ENCODE measurements at regions not wholly inside any gene's neighbourhood (a gene's known extent, or its start where the extent isn't known, plus 50 kb on each side); places are given as distances from the start of the nearest gene placed in this dataset.

DNA sequence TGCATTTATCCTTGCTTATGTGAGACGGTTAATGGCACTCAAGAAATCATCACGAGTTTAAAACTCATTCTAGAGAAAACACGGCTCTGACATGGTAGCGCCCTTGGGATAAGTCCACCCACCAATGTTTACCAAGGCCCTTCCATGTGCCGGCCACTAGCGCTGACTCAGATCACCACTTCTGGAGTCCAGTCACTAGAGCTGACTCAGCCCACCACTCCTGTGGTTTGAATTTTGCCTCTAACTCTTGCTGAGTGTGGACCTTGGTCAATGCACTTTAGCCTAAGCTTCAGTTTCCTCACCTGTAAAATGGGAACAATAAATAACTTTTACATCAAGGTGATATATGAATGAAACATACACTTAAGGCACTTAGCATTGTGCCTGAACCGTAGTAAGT is 358.4 kb upstream of the PROK2 start:
- DNase-seq, result no peak

DNA sequence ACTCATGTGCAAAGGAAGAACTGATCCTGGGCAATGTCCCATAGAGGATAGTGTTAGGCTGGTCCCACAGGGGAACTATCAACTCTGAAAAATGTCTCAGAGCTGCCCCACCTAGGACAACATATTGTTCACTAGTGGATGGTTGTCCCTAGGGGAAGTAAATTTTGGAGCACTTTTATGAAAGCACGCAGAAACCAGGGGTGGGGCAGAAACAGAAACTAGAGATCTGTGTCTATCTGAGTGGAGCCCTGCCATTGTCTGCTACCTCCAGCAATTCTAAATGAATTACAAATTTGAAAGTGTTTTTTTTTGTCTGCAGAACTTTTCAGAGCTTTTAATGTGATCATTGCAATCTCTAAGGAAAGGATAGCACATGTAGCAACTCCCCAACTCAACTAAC is 357.1 kb upstream of the PROK2 start:
- DNase-seq, result no peak

DNA sequence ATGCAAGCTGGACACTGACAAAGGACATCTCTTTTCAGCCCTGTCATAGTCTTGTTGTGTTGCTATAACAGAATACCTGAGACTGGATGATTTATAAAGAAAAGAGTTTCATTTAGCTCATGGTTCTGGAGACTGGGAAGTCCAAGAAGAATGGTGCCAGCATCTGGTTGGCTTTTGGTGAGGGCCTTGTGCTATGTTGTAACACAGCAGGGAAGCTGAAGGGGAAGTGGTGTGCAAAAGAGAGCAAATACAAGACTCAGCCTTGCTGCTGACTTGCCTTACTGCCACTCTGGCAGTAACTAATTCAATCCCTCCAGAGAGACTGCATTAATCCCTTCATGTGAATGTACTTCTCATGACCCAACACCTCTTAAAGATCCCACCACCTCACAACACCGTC is 356.3 kb upstream of the PROK2 start:
- no peak for DNase-seq

DNA sequence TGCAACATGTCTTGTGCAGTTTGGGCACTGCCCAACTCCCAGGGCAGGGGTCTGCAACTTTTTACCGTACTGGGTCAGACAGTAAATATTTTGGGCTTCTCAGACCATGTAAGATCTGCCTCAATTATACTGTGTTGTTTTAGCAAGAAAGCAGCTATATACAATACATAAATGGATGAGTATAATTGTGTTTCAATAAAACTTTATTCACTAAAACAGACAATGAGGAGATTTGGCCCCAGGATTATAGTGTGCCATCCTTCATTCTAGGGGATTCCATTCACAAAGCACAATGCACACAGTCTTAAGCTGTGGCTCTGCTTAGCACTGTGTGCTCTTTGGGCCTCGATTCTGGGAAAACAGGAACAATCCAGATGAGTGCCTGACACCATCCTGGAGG is 354.4 kb upstream of the PROK2 start:
- no peak for DNase-seq

DNA sequence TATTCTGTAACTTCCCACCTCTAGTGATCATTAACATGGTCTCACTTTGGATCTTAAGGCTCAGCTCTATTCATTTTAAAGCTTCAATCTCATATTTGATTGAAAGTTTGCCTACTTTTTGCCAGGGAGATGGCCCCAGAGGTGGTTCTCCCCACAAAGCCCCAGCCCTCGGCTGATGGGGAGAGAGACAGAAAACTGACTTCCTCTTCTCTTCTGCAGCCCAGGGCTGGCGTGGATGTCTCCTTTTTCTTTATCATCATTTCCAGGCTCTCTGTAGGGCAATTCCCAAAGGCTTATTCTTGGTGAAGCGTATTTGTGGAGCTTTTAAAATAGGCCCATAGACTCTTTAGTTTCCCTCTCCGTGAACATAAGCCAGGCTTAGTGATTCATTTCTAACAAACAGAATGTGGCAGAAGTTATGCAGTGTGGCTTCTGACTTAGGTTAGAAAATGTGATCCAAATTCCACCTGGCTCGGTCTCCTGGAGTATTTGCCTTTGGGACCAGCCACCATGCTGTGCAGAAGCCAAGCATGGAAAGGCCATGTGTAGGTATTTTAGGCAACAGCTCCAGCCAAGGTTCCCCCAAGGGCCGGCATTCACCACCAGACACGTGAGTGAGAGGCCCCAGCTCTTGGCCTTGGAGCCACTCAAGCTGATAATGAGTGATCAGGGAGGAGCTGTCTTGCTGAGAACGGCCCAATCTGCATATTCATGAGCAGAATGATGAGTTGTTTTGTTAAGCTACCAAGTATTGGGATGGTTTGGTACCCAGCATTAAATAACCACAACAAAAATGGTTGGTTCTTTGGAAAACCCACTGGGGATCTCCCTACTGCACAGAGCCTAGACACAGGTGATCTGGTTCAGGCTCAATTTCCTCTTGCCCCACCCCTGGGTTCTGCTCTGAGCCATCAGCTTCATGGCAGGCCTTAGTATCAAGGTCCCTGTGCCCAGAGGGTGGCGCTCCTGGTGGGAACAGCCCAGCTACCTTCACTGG is 353.2 kb upstream of the PROK2 start:
- peak; percentile 10 for DNase-seq

DNA sequence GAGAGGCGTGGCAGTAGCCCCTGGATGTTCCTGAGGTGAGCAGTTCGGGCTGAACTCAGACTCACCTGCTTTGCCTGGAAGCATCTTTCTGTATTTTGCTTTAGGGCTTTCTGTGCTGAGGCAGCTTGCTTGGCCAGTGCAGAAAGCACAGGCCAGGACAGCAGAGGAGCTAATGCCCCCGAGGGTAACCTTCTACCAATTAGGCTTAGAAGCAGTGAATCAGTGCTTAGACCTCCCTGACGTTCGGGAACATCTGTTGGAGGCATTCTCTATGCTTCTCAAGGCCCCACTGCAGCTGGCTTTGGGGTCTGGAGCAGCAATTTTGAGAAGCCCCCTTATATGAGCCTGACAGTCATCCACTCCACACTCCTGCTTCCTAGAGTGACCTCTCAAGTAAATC is 350.7 kb upstream of the PROK2 start:
- no peak for DNase-seq

DNA sequence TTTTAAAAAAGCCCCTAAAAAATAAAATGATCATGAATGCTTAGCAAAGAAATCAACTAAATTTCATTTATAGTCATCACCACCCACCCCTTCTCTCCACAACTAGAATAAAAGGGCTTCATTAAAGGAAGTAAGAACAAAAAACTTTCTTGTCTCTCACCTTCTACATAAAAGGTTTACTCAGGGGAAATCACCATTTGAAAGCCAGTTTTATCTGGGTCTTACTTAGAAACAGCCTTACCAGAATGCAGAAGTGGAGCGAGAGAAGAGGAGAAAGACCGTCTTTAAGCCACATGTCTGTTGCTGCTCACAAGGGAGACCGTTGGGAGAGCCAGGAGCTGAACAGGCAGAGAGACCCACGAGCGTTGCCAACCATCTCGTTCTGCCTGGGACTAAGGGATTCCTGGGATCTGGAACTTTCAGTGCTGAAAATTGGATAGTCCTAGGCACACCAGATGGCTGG is 350.1 kb upstream of the PROK2 start:
- no peak for DNase-seq

DNA sequence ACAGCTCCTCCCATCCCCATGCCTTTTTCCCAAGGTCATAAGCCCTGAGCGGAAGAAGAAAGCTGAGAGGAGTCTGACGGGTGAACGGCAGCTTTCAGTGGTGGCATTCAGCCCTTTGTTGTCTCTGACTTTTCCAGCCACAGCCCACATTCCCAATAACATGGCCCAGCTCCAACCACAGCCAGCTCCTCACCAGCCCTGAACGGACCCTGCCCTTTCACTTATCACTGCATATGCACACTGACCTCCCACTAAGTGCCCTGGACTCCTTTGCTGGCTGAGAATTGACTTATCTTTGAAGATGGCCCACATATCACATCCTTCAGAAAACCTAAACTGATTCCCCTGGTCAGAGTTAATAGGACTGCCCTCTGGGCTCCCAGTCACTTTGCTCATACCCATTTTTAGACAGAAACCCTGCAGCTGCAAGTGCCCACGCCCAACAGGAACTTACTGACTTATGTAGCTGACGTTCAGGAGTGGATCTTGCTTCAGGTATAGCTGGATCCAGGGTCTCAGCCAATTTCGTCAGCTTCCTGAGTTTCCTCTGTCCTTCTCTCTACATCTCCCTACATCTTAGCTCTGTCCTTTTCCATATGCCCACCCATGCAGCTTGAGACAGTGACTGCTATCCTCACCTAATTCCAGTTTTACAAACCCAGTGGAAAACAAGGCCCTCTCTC is 348.5 kb upstream of the PROK2 start:
- DNase-seq, result no peak

DNA sequence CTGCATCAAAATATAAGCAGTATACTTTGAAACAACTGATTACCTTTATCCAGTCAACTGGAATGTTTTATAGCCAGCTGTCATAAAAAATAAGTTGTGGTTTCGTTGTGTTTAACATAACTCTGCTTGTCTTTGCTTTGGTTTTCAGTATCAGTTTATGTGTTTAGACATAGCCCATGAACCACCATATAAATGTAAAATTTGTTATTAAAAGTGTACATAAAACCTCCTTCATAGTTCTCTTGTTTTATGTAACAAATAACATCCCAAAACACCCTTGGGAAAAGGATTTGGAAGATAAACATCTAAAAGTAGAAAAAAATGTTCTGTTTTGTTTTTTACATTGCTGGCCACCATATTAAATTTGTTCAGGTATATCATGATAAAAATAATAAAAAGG is 347.0 kb upstream of the PROK2 start:
- no peak for DNase-seq

DNA sequence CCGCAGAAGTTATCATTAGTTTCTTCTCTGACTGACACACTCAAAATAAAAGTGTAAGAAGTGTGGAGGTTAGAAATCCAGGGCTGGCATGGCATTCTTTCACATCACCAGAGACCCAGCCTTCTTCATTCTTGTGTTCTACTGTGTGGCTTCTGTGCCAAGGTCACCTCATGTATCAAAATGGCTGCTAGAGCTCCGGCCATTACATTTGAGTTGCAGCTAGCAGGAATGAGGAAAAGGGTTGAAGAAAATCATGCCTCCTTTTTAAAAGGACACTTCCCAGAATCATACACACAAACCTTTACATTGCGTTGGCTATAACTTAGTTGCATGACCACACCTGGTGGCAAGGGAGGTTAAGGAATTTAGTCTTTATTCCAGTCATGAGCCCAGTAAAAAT is 345.6 kb upstream of the PROK2 start:
- DNase-seq, result no peak

DNA sequence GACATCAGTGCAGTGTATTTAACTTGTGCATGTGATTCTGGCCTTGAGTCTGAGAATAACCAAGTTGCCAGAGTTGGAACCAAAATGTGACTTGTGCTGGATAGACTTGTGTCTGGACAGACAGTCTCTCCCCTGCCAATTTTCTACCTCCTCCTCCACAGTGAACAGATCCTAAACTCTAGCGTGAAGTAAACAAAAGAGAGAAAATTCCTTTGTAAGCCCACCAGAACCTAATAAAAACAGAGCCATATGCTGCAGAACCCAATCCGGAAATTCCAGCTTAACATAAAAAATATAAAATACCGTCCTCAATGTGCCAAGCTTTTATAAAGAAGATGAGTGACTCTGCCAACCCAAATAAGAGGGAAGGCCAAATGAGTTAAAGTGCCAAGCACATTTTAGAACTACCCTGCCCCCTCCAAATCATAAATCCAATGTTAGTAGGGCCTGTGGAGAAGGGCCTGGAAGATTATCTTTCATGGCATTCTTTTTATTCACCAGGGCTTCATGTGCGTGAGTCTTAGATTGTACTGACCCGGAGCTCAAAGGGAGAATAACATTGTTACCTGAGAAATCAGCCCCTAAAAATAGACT is 344.6 kb upstream of the PROK2 start:
- no peak for DNase-seq

DNA sequence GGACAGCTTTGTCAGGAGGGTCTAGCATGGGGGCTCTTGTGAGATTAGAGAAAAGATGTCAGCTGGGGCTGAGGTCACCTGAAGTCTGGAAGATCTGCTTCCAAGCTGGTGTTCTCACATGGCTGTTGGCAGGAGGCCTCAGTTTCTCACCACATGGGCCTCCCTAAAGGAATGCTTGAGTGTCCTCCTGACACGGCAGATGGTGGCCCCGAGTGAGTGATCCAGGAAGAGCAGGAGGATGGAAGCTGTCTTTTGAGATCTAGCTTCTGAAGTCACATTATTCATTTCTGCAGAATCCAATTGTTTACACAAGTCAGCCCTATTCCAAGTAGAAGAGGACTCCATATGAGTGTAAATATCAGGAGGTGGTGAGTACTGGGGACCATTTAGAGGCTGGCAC is 344.0 kb upstream of the PROK2 start:
- no peak for DNase-seq

DNA sequence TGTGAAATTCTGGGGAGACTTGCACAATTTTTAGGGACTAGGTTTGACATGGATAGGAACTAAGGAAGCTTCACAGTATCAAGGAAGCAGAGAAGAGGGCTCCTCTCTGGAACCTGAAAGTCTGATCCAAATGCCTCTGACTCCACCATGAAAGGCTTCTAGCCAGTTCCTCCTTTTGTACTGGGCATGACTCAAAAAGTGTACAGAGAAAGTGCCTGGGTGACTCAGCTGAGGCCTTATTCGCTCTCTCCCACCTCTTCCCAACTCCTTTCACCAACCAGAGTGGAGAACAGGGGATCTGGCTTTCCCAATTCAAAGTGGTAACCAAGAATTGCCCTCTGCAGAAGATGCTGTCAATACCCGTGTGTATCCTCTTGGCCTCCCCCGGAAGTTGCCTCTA is 342.9 kb upstream of the PROK2 start:
- DNase-seq, result no peak

DNA sequence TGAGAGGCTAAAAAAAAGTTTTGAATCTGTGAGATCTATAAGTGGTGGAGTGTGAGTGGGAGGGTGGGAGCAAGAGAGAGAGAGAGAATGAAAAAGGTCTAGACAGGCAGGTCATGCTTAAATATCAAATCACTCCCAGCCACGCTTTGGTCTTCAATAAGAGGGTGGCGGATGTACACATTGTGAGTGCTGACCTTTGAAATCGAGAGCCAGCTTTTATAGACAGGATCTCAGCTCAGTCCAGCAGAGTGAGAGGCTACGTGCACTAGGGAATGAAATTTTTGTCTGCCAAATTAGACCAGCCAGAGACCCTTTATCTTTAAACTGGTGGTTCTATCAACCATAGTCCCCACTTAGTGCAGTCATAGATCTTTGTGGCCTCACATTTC is 342.3 kb upstream of the PROK2 start:
- no peak for DNase-seq

DNA sequence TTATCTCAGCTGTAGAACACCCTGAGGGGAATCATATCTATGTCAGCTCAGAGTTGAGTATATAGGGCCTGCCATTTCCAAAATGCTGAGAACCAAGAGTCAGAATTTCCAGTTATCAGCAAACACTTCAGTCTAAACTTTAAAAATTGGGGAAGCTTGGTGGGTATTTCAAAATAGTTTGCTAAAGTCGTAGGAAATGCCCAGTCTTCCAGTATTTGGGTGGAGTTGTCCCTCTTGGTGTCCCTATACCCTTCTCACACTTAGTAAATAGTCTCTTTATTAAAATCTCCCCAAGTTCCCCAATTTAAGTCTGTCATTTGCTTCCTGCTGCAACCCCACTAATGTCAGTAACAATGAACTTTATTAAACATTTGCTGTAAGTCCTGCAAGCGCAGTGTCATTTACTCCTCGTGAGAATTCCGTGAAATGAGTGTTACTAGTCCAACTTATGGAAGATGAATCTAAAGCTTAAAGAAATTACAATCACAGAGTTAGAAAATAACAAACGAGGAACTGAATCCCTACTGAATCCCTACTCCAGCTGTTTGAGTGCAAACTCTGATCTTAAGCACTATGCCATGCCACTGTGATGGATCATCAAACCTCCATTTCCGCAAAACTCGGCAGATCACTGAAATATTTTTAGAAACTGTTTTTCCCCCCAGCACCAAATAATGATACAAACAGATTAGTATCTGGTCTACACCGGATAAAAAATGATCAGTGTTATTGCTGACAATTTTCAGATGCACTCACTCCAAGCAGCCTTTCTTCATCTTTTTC is 341.7 kb upstream of the PROK2 start:
- DNase-seq, result no peak

DNA sequence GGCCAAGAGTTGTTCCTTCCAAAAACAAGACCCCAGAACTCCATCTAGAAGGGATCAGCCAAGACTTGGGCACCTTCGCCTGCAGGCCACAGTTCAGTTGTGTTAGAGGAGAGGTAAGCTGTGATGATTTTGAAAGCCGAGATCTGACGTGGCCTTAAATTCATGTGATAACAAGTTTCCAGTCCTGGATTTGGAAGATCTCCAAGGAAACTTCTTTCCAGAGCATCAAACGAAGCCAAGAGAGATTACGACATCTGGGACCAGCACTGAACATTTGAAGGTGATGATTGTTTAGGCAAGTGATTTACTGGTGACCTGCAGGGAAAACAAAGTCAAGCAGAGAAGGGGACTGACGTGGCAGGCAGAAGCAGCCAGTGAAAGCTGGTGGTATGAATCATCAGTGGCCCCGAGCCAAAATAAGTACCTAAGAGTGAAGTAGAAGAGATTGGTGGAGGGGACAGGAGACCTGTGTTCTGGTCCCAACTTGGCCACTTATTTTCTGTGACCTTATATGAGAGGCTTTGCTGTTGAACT is 339.0 kb upstream of the PROK2 start:
- peak; percentile 9 for DNase-seq

DNA sequence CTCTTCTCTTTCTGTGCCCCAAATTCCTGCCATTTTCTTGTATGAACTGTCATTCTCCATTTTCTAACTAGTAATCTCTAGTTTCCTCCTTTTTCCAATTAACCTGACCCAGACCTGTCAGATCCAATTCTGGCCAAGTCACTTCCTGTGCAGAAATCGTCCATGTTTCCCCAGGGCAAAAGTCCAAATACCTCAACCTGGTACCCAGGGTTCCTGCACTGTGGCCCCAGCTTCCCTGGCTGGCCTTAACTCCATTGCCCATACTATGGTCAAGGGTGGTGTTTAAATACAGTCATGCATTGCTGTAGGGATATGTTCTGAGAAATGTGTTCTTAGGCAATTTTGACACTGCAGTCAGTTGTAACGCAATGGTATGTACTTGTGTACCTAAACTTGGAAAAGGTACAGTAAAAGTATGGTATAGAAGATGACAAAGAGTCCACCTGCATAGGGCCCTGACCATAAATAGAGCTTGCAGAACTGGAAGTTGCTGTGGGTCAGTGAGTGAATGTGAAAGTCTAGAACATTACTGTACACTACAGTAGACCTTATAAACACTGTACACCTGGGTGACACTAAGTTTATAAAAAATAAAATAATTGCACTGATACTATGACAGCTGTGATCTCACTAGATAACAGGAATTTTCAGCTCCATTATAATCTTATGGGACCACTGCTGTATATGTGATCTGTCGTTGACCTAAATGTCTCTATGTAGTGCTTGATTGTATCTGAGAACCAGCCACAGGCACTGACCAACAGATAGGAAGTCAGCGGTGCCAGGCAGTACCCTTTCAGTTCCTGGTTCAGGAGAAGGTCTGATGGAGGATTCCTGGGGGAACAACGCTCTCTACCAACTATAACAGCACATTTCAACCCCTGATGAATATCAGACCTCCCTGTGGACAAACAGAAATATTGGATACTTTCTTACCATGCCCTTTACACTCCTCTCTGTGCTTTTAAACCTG is 336.1 kb upstream of the PROK2 start:
- DNase-seq, result no peak

DNA sequence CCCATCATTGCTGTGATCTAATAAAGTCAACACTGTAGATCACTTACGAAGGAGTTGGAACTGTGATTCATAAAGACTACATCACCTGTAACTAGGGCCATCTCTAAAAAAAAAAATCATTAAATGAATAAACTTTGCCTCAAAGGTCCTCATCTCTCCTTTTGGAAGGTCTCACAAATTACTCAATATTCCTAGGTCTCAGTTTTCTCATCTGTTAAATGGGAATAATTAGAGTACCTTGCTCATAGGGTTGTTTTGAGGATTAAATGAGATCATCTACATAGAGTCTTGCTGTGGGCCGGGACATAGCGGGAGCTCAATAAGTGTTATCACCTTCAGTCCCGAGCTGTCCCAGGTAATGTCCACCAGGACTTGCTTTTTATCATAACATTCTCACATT is 335.1 kb upstream of the PROK2 start:
- no peak for DNase-seq

DNA sequence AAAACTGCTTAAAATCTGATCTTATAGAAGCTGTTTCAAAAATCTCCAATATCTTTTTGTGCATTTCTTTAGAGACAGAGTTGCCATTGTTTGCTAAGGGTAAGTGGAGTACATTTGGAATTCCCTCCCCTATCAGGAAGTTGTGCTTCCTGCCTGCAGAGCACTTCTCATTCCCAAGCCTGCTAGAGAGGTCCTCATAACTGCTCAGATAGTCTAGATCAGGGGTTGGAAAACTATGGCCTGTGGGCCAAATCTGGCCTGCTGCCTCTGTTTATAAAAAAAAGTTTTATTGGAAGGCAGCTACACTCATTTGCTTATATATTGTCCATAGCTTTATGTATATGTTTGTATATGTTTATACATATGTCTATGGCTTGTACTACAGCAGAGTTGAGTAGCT is 333.7 kb upstream of the PROK2 start:
- DNase-seq, result no peak

DNA sequence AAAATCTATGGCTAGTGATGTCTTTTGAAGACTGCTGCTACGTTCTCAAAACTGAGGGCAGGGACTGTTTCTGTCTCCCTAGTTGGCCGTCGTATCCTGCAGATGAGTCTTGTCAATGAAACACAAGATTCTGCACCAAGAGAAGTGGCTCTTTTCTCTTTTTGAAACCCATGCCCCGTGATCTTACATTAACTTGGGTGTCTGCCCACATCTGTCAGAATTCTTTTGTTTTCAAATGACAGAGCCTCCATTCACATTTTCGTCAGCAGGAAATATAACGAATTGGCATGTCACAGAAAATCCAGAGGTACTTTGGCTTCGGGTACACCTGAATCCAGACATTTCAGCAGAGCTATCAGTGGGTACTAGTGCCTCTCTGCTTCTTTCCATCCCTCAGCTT is 331.3 kb upstream of the PROK2 start:
- DNase-seq, result no peak

DNA sequence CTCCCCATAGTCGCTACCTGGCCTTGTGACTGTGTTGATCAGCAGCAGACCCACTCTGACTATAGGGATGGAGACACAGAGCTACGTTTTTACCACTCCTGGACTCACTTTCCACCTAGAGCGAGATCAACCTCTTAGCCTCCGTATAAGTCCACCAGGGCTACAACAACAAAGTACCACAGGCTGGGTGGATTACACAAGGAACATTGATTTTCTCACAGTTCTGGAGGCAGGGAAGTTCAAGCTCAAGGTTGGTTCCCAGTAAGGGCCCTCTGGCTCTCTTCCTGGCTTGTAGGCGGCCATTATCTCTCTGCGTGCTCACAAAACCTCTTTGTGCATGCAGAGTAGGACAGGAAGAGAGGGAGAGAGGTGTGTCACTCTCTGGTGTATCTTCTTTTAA is 330.4 kb upstream of the PROK2 start:
- no peak for DNase-seq

DNA sequence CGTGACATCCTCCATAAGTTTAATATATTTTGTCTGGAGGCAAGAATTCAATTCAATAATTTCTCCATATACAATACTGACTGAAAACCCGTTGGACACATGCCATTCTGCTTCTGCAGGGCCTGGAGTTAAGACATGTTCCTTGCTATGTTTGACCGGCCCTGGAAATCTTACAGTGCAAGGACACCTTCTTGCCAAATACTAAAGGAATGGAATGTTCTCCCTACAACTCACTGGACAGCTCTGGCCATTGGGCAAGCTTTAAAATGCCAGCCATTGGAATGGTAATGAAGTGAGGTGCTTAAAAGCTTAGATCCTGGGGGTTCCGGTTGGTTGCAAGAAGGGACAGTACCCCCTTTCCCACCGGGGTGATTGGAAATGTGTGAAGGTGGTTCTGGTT is 329.8 kb upstream of the PROK2 start:
- DNase-seq, result no peak

Measured in activated naive CD4-positive, alpha-beta T cell treated with Interleukin-2 at 50 U/mL for 16 hours (primary cell).